H1 (cell line): ENCODE measurements at regions not wholly inside any gene's neighbourhood (a gene's known extent, or its start where the extent isn't known, plus 50 kb on each side); places are given as distances from the start of the nearest gene placed in this dataset.

ENCODE experiments used
- BRCA1 ChIP-seq: IDR thresholded peaks from 2 replicates; pipeline ENCODE4 v1.6.1; 2012; ENCODE audit warnings: low read depth, low read length, improper control_type of control experiment
- KDM5A ChIP-seq: fragments of 200-600 bp; IDR thresholded peaks from 2 replicates; pipeline ENCODE4 v1.7.1; 2012; ENCODE audit warnings: mild to moderate bottlenecking, low read length, inconsistent platforms, mixed read lengths
- POU5F1 ChIP-seq: IDR thresholded peaks from 2 replicates; pipeline ENCODE4 v1.6.1; 2011; ENCODE audit warnings: low read depth, mild to moderate bottlenecking, low read length, moderate library complexity

DNA sequence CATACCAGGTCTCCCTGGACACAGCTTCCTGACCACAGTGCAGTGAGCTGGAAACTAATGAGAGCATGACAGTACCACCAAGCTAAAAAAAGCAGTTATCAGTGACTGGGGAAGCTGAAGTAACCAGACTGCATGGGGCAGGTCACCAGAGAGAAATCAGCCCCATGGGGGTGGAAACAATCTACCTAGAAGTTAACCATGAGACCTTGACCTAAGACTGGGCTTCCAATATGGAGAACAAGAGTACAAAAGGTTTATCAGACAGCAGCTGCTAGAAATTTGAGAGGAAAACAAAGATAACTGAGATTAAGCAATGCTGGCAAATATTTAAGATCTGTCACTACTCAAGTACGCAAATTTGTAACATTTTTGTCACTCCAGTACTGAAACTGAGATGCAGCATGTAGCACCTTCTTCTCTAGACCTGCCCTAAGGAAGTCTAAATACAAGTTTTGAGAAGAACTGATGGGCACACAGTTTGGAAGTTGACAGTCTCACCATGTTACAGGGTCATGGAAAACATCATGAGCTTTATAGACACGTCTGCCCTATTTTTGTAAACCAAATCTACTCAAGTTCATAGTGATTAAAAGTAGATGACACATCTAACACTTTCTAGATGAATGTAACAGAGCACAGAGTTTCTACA lies 2641.8 kb upstream of the PCDH20 start (continued):
- no peak for TF ChIP-seq POU5F1
- TF ChIP-seq BRCA1: no peak
- TF ChIP-seq KDM5A: no peak
